Chondrocyte (in vitro differentiated cells): ENCODE measurements at regions not wholly inside any gene's neighbourhood (a gene's known extent, or its start where the extent isn't known, plus 50 kb on each side); places are given as distances from the start of the nearest gene placed in this dataset.

Source experiments
- DNase-seq: peaks from one replicate; pipeline ENCODE4 v3.0.0; 2021; ENCODE audit warnings: mixed read lengths, low spot score
- H3K27ac Mint-ChIP-seq: one replicate; pipeline ENCODE4 v1.8.0; 2021; ENCODE audit warnings: mild to moderate bottlenecking, moderate library complexity, mixed read lengths; ENCODE audit not compliant: unreplicated experiment
- H3K27me3 Mint-ChIP-seq: 2 replicates; pipeline ENCODE4 v1.8.0; 2021; ENCODE audit warnings: low read depth, mixed read lengths
- H3K36me3 Mint-ChIP-seq: 2 replicates; pipeline ENCODE4 v1.8.0; 2021; ENCODE audit warnings: low read depth, mixed read lengths
- H3K4me1 Mint-ChIP-seq: 2 replicates; pipeline ENCODE4 v1.8.0; 2021; ENCODE audit warnings: low read depth, mild to moderate bottlenecking, mixed read lengths
- H3K4me3 Mint-ChIP-seq: one replicate; pipeline ENCODE4 v1.8.0; 2021; ENCODE audit warnings: mild to moderate bottlenecking, moderate library complexity, mixed read lengths; ENCODE audit not compliant: unreplicated experiment
- H3K9me3 Mint-ChIP-seq: 2 replicates; pipeline ENCODE4 v1.8.0; 2021; ENCODE audit warnings: low read depth, mixed read lengths
- TF ChIP-seq, protein P1 (sequence below): fragments of 200-600 bp; sonication (generic); IDR thresholded peaks from 2 replicates; pipeline ENCODE4 v1.5.0; 2021; ENCODE audit warnings: antibody characterized with exemption, mild to moderate bottlenecking, moderate library complexity

- no peak overlapping the region for H3K4me3 Mint-ChIP-seq
- H3K4me1 Mint-ChIP-seq = no peaks in the 10 kb centered on the region
- H3K9me3 Mint-ChIP-seq = no peaks in the 10 kb centered on the region
- peaks cover 7% of the 10 kb centered on the region for H3K27me3 Mint-ChIP-seq
- TF ChIP-seq, protein P1, sequence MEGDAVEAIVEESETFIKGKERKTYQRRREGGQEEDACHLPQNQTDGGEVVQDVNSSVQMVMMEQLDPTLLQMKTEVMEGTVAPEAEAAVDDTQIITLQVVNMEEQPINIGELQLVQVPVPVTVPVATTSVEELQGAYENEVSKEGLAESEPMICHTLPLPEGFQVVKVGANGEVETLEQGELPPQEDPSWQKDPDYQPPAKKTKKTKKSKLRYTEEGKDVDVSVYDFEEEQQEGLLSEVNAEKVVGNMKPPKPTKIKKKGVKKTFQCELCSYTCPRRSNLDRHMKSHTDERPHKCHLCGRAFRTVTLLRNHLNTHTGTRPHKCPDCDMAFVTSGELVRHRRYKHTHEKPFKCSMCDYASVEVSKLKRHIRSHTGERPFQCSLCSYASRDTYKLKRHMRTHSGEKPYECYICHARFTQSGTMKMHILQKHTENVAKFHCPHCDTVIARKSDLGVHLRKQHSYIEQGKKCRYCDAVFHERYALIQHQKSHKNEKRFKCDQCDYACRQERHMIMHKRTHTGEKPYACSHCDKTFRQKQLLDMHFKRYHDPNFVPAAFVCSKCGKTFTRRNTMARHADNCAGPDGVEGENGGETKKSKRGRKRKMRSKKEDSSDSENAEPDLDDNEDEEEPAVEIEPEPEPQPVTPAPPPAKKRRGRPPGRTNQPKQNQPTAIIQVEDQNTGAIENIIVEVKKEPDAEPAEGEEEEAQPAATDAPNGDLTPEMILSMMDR = no peak
- no peak for DNase-seq
- no peak overlapping the region for H3K27ac Mint-ChIP-seq
- no peaks in the 10 kb centered on the region for H3K36me3 Mint-ChIP-seq
These were observed 219.9 kb downstream of the AACS start for GRCh38 chr12:125284945-125285685.

DNA sequence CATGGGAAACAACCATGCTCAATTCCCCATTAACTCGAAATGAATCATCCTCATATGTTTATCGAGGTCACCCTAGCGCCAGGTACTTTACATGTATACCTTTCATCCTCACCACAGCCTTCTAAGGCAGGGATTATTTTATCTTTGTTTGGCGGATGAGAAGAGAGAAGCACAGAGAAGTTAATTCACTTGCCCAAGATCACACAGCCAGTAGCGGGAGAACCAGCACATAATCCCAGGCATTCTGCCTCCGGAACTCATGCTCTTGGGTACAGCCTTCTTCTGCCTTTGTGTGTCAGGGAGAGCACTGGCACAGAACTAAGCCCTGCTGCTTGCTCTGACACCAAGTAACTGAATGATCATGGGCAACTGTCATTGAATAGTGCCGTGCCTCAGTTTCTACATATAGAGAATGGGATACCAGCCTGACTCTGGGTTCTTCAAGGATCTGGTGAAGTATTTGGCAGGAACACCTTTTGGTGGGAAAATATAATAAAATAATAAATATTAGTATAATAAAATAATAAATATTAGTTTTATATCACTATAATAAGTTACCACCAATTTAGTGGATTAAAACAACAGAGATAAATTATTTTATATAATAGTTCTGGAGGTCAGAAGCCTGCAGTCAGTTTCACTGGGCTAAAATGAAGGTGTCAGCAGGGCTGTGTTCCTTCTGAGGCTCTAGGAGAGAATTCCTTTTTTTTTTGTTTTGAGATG lies 220.9 kb downstream of the AACS start:
- Mint-ChIP-seq H3K27ac (no peak overlapping the region), H3K9me3 (no peaks in the 10 kb centered on the region), H3K4me3 (no peak overlapping the region), H3K36me3 (no peaks in the 10 kb centered on the region), H3K4me1 (no peaks in the 10 kb centered on the region), H3K27me3 (no peaks in the 10 kb centered on the region)
- TF ChIP-seq, protein P1 = no peak
- DNase-seq = no peak

GRCh38 chr12:125287155-125287847 lies 222.1 kb downstream of the AACS start:
- no peak for DNase-seq
- Mint-ChIP-seq H3K4me3 (no peak overlapping the region), H3K36me3 (no peaks in the 10 kb centered on the region), H3K27me3 (no peaks in the 10 kb centered on the region), H3K27ac (no peak overlapping the region), H3K4me1 (no peaks in the 10 kb centered on the region), H3K9me3 (no peaks in the 10 kb centered on the region)
- TF ChIP-seq, protein P1 = no peak

DNA sequence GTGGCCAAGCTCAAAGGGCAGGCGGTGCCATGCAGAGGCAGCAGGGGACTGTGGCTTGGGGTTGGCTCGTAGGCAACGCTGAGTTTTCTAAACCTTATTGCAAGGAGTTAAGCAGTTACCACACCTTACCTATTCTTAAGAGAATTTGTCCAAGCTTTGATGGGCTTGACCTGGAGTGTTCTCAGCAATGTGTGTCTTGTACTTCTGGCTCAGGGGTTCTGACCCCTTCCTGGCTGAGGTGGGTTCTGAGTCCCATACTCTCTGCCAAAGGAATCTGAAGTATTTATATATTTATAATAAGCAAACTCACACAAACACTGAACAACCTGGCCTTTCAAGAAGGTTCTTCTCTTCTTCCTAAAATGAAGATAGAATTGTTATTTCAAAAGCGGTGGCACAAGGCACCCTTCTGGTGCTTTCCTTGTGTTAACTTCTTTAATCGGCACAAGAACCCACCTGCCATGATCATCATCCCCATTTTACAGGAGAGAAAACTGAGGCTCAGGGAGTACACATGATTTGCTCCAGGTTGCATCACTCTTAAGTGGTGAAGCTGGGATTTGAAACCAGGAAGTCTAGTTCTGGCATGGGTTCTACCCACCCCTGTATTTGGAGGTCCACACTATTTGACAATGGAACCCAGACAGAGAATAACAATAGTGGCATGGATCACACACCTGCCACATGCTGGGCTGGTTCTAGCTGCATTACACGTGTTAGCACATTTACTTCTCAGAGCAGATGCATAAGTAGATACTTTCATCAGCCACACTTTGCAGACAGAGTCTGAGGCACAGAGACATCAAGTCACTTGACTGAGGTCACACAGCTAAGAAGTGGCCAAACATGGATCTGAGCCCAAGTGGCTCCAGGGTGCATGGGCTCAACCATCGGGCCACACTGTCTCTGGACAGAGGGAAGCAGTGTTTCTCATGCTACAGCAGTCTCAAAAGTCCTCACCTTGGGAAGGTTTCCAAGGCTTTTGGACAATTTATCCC lies 224.0 kb downstream of the AACS start:
- Mint-ChIP-seq H3K27me3 (no peaks in the 10 kb centered on the region), H3K4me1 (no peaks in the 10 kb centered on the region), H3K36me3 (no peaks in the 10 kb centered on the region), H3K9me3 (no peaks in the 10 kb centered on the region), H3K4me3 (no peak overlapping the region), H3K27ac (no peak overlapping the region)
- DNase-seq = no peak
- TF ChIP-seq, protein P1 = no peak
